H9 (cell line): ENCODE measurements at regions not wholly inside any gene's neighbourhood (a gene's known extent, or its start where the extent isn't known, plus 50 kb on each side); places are given as distances from the start of the nearest gene placed in this dataset.

Experiments used
- DNase-seq: peaks from one replicate; pipeline ENCODE4 v3.0.0-alpha.2; 2017
- H2AFZ ChIP-seq: one replicate; pipeline ENCODE4 v1.6.1; 2013; ENCODE audit warnings: mild to moderate bottlenecking, low read length, control low read depth, moderate library complexity
- H2AK5ac ChIP-seq: 2 replicates; pipeline ENCODE4 v1.6.1; 2013; ENCODE audit warnings: low read length, control low read depth, mixed read lengths; ENCODE audit not compliant: insufficient read length
- H2BK120ac ChIP-seq: one replicate; pipeline ENCODE4 v1.6.1; 2013; ENCODE audit warnings: low read depth, mild to moderate bottlenecking, low read length, control low read depth, inconsistent platforms; ENCODE audit not compliant: poor library complexity, severe bottlenecking
- H2BK12ac ChIP-seq: 2 replicates; pipeline ENCODE4 v1.6.1; 2013; ENCODE audit warnings: low read length, control low read depth, mixed read lengths, low read depth; ENCODE audit not compliant: insufficient read length
- H2BK15ac ChIP-seq: 2 replicates; pipeline ENCODE4 v1.6.1; 2013; ENCODE audit warnings: low read depth, low read length, control low read depth
- H2BK20ac ChIP-seq: one replicate; pipeline ENCODE4 v1.6.1; 2013; ENCODE audit warnings: low read depth, mild to moderate bottlenecking, low read length, control low read depth, inconsistent platforms; ENCODE audit not compliant: poor library complexity, severe bottlenecking
- H2BK5ac ChIP-seq: 2 replicates; pipeline ENCODE4 v1.6.1; 2013; ENCODE audit warnings: low read length, control low read depth, mixed read lengths; ENCODE audit not compliant: insufficient read length
- H3K14ac ChIP-seq: 2 replicates; pipeline ENCODE4 v1.6.1; 2013; ENCODE audit warnings: low read length, control low read depth; ENCODE audit not compliant: insufficient read depth
- H3K18ac ChIP-seq: 2 replicates; pipeline ENCODE4 v1.6.1; 2013; ENCODE audit warnings: low read depth, mild to moderate bottlenecking, mixed read lengths, low read length, control low read depth; ENCODE audit not compliant: insufficient read length
- H3K23ac ChIP-seq: 2 replicates; pipeline ENCODE4 v1.6.1; 2013; ENCODE audit warnings: low read length, control low read depth, mixed read lengths, low read depth; ENCODE audit not compliant: insufficient read length
- H3K23me2 ChIP-seq: 2 replicates; pipeline ENCODE4 v1.6.1; 2013; ENCODE audit warnings: low read depth, mild to moderate bottlenecking, mixed read lengths, low read length, control low read depth; ENCODE audit not compliant: insufficient read length, poor library complexity, severe bottlenecking
- H3K27ac ChIP-seq: 2 replicates; pipeline ENCODE4 v1.5.1; 2013; ENCODE audit warnings: low read length, control low read depth, mixed read lengths, low read depth; ENCODE audit not compliant: insufficient read length
- H3K27me3 ChIP-seq: 2 replicates; pipeline ENCODE4 v1.6.1; 2013; ENCODE audit warnings: low read length, control low read depth, inconsistent platforms; ENCODE audit not compliant: insufficient read depth
- H3K4ac ChIP-seq: 2 replicates; pipeline ENCODE4 v1.6.1; 2013; ENCODE audit warnings: low read depth, mild to moderate bottlenecking, control low read depth, inconsistent platforms, low read length, moderate library complexity
- H3K4me1 ChIP-seq: 2 replicates; pipeline ENCODE4 v1.6.1; 2013; ENCODE audit warnings: low read length, control low read depth, inconsistent platforms; ENCODE audit not compliant: insufficient read depth
- H3K4me2 ChIP-seq: 2 replicates; pipeline ENCODE4 v1.6.1; 2013; ENCODE audit warnings: low read length, control low read depth, mixed read lengths; ENCODE audit not compliant: insufficient read length, insufficient read depth
- H3K56ac ChIP-seq: 2 replicates; pipeline ENCODE4 v1.6.1; 2013; ENCODE audit warnings: low read depth, mild to moderate bottlenecking, mixed read lengths, low read length, control low read depth; ENCODE audit not compliant: insufficient read length
- H3K79me1 ChIP-seq: 2 replicates; pipeline ENCODE4 v1.6.1; 2013; ENCODE audit warnings: low read depth, mild to moderate bottlenecking, moderate library complexity, low read length, control low read depth, inconsistent platforms; ENCODE audit not compliant: insufficient read depth, poor library complexity, severe bottlenecking
- H3K79me2 ChIP-seq: 2 replicates; pipeline ENCODE4 v1.6.1; 2013; ENCODE audit warnings: low read length, control low read depth, inconsistent platforms; ENCODE audit not compliant: insufficient read depth
- H3K9ac ChIP-seq: 2 replicates; pipeline ENCODE4 v1.6.1; 2013; ENCODE audit warnings: low read length, control low read depth, mixed read lengths; ENCODE audit not compliant: insufficient read length; ENCODE audit errors: extremely low read depth
- H3K9me3 ChIP-seq: one replicate; pipeline ENCODE4 v1.6.1; 2013; ENCODE audit warnings: low read depth, low read length, inconsistent platforms; ENCODE audit not compliant: control insufficient read depth
- H3T11ph ChIP-seq: one replicate; pipeline ENCODE4 v1.6.1; 2013; ENCODE audit warnings: mild to moderate bottlenecking, low read length, control low read depth, inconsistent platforms
- H4K20me1 ChIP-seq: one replicate; pipeline ENCODE4 v1.6.1; 2013; ENCODE audit not compliant: control insufficient read depth, insufficient read length, insufficient read depth
- H4K5ac ChIP-seq: 2 replicates; pipeline ENCODE4 v1.6.1; 2013; ENCODE audit warnings: low read depth, mild to moderate bottlenecking, mixed read lengths, low read length, control low read depth; ENCODE audit not compliant: insufficient read length
- H4K8ac ChIP-seq: replicated peaks from 2 replicates; pipeline ENCODE4 v1.6.1; 2013; ENCODE audit warnings: low read length, control low read depth, mixed read lengths, low read depth; ENCODE audit not compliant: insufficient read length
- H4K91ac ChIP-seq: 2 replicates; pipeline ENCODE4 v1.6.1; 2013; ENCODE audit warnings: low read depth, mild to moderate bottlenecking, moderate library complexity, mixed read lengths, low read length, control low read depth; ENCODE audit not compliant: insufficient read length
- H3K27ac Mint-ChIP-seq, 3 experiments: 2 replicates in 2 of 3; 3 replicates in 1 of 3; pipeline ENCODE4 v1.8.0; 2020 to 2021; ENCODE audit warnings: mixed read lengths in 3 of 3, mild to moderate bottlenecking in 1 of 3, moderate library complexity in 1 of 3
- H3K27me3 Mint-ChIP-seq: 2 replicates; pipeline ENCODE4 v1.8.0; 2021; ENCODE audit warnings: low read depth, mild to moderate bottlenecking, moderate library complexity, mixed read lengths
- H3K36me3 Mint-ChIP-seq, 3 experiments: 2 replicates in 2 of 3; 3 replicates in 1 of 3; pipeline ENCODE4 v1.8.0; 2020 to 2021; ENCODE audit warnings: low read depth in 3 of 3, mixed read lengths in 3 of 3; ENCODE audit not compliant: insufficient read depth in 1 of 3
- H3K4me1 Mint-ChIP-seq, 2 experiments: 2 replicates each; pipeline ENCODE4 v1.8.0; 2020; ENCODE audit warnings: mixed read lengths in 2 of 2
- H3K4me3 Mint-ChIP-seq, 2 experiments: 2 replicates in 1 of 2; 3 replicates in 1 of 2; pipeline ENCODE4 v1.8.0; 2020 to 2021; ENCODE audit warnings: mild to moderate bottlenecking in 2 of 2, mixed read lengths in 2 of 2, moderate library complexity in 1 of 2
- H3K9me3 Mint-ChIP-seq, 2 experiments: 2 replicates in 1 of 2; 3 replicates in 1 of 2; pipeline ENCODE4 v1.8.0; 2020; ENCODE audit warnings: mild to moderate bottlenecking in 2 of 2, mixed read lengths in 2 of 2, moderate library complexity in 1 of 2
- WGBS: extraction: QIAGEN DNeasy Blood & Tissue Kit; methylation state at CpG from one replicate; pipeline ENCODE4 v1.1.7; 2013; ENCODE audit warnings: missing lambda C conversion rate, low lambda C conversion rate, mixed read lengths; ENCODE audit not compliant: insufficient read length; ENCODE audit errors: extremely low coverage; 5-methylcytosine and 5-hydroxymethylcytosine counted together
- TF ChIP-seq, protein P1 (sequence below): fragments of 200-600 bp; sonication (generic); conservative IDR thresholded peaks from 3 replicates; pipeline ENCODE4 v1.8.0; 2021; ENCODE audit warnings: antibody characterized with exemption, mild to moderate bottlenecking

DNA sequence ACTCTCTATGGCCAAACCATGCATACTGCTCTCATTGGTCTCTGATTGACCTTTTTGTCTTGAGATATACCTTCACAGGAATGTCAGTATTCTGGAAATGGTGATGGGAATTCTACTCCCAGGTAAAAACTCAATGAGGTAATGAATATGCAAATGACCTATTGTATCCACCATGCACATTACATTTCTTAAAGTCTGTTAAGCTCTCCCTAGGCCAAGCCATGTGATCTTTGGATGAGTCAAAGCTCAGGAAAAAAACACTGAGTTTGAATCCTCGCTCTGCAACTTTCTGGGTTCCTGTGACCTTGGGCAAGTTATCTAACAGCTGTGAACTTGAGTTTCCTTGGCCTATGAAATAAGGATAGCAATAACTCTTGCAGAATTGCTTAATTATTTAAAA is 175.4 kb downstream of the PPP1R2C start:
- Histone ChIP-seq H2BK20ac (no peak overlapping the region), H3K9me3 (no peaks in the 10 kb centered on the region), H2BK5ac (no peak overlapping the region), H2AK5ac (no peak overlapping the region), H2BK12ac (no peak overlapping the region), H3K9ac (no peak overlapping the region), H4K8ac (no peak overlapping the region), H3K79me1 (no peaks in the 10 kb centered on the region), H3K27ac (no peak overlapping the region), H3K4ac (no peak overlapping the region), H3K14ac (no peak overlapping the region), H3K18ac (no peak overlapping the region), H3K4me1 (peaks cover 2% of the 10 kb centered on the region; the same call in 1 of the 2 replicates), H2BK15ac (no peak overlapping the region), H3K23ac (no peak overlapping the region), H2AFZ (no peak overlapping the region), H4K91ac (no peak overlapping the region), H4K20me1 (no peaks in the 10 kb centered on the region), H3K27me3 (no peaks in the 10 kb centered on the region), H3K4me2 (no peak overlapping the region), H2BK120ac (no peak overlapping the region), H4K5ac (no peak overlapping the region), H3T11ph (no peak overlapping the region), H3K23me2 (no peaks in the 10 kb centered on the region), H3K79me2 (no peaks in the 10 kb centered on the region), H3K56ac (no peak overlapping the region)
- Mint-ChIP-seq H3K4me3 (no peak overlapping the region), H3K4me1 (peaks cover 11 to 14% of the 10 kb centered on the region in 2 experiments), H3K36me3 (no peaks in the 10 kb centered on the region), H3K27me3 (no peaks in the 10 kb centered on the region), H3K27ac (no peak overlapping the region), H3K9me3 (peaks cover 0 to 17% of the 10 kb centered on the region in 2 experiments; a peak in 3 of 5 replicates)
- TF ChIP-seq, protein P1, sequence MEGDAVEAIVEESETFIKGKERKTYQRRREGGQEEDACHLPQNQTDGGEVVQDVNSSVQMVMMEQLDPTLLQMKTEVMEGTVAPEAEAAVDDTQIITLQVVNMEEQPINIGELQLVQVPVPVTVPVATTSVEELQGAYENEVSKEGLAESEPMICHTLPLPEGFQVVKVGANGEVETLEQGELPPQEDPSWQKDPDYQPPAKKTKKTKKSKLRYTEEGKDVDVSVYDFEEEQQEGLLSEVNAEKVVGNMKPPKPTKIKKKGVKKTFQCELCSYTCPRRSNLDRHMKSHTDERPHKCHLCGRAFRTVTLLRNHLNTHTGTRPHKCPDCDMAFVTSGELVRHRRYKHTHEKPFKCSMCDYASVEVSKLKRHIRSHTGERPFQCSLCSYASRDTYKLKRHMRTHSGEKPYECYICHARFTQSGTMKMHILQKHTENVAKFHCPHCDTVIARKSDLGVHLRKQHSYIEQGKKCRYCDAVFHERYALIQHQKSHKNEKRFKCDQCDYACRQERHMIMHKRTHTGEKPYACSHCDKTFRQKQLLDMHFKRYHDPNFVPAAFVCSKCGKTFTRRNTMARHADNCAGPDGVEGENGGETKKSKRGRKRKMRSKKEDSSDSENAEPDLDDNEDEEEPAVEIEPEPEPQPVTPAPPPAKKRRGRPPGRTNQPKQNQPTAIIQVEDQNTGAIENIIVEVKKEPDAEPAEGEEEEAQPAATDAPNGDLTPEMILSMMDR, result no peak
- DNase-seq, result no peak
- no CpG with 5 or more reads among the region's 1 CpG for WGBS
